ENCODE measurements at regions not wholly inside any gene's neighbourhood (a gene's known extent, or its start where the extent isn't known, plus 50 kb on each side); places are given as distances from the start of the nearest gene placed in this dataset.

- TF ChIP-seq EZH2 (IDR thresholded peaks at IDR 0.05) (no peak), CTCF (IDR thresholded peaks at IDR 0.05 in 2 of 3, conservative IDR thresholded peaks at IDR 0.05 in 1 of 3; ENCODE audit: borderline replicate concordance in 1 of 3, insufficient read depth in 1 of 3, low read depth in 2 of 3, low read length in 2 of 3) (no peak), POLR2A (IDR thresholded peaks at IDR 0.05; ENCODE audit: borderline replicate concordance, extremely low read depth, insufficient read depth, insufficient read length) (no peak), MAX (IDR thresholded peaks at IDR 0.05) (no peak), POLR2AphosphoS5 (IDR thresholded peaks at IDR 0.05; ENCODE audit: low read depth, low read length) (no peak), YY1 (IDR thresholded peaks at IDR 0.05; ENCODE audit: extremely low read depth, insufficient replicate concordance, low read depth, low read length) (no peak), ATF3 (IDR thresholded peaks at IDR 0.05) (no peak), RAD21 (IDR thresholded peaks at IDR 0.05; ENCODE audit: low read depth) (no peak), REST (IDR thresholded peaks at IDR 0.05; ENCODE audit: low read depth) (no peak), TCF7L2 (IDR thresholded peaks at IDR 0.05; ENCODE audit: borderline replicate concordance, extremely low read depth, insufficient read depth, insufficient read length) (no peak)
Observed at GRCh38 chr1:186577216-186577615, 103.0 kb downstream of the PTGS2 start.

Measured in HCT116 (cell line).